ENCODE measurements at regions not wholly inside any gene's neighbourhood (a gene's known extent, or its start where the extent isn't known, plus 50 kb on each side); places are given as distances from the start of the nearest gene placed in this dataset.
"Not testable (repeated sequence)": the region's sequence is repeated elsewhere in the genome, so short reads cannot be mapped to it uniquely, and the experiment has no call there.

- no peak for DNase-seq
These were observed 197.1 kb downstream of the CTTN start for GRCh38 chr11:70595452-70595851.

GRCh38 chr11:70596091-70596490 lies 197.8 kb downstream of the CTTN start:
- no peak for DNase-seq

GRCh38 chr11:70597006-70597555 lies 198.8 kb downstream of the CTTN start:
- no peak for DNase-seq

- no peak for DNase-seq
These were observed 199.7 kb downstream of the CTTN start for GRCh38 chr11:70597751-70598625.

- not testable (repeated sequence) for DNase-seq
These were observed 202.6 kb downstream of the CTTN start for GRCh38 chr11:70600911-70601415.

- DNase-seq: no peak
These were observed 203.7 kb downstream of the CTTN start for GRCh38 chr11:70601861-70602538.

- no peak for DNase-seq
These were observed 204.9 kb downstream of the CTTN start for GRCh38 chr11:70603114-70603755.

GRCh38 chr11:70603756-70604211 lies 205.5 kb downstream of the CTTN start:
- peak; percentile 49 for DNase-seq

GRCh38 chr11:70604221-70604620 lies 205.9 kb downstream of the CTTN start:
- no peak for DNase-seq

GRCh38 chr11:70604630-70605467 lies 206.5 kb downstream of the CTTN start:
- DNase-seq: no peak

- DNase-seq: no peak
These were observed 207.1 kb downstream of the CTTN start for GRCh38 chr11:70605468-70605815.

GRCh38 chr11:70605846-70606245 lies 207.5 kb downstream of the CTTN start:
- DNase-seq: no peak

GRCh38 chr11:70606248-70606950 lies 208.1 kb downstream of the CTTN start:
- DNase-seq: no peak

- DNase-seq: no peak
These were observed 208.6 kb downstream of the CTTN start for GRCh38 chr11:70606951-70607330.

GRCh38 chr11:70607561-70607960 lies 209.2 kb downstream of the CTTN start:
- DNase-seq: no peak

GRCh38 chr11:70608568-70609470 lies 210.5 kb downstream of the CTTN start:
- no peak for DNase-seq

GRCh38 chr11:70610566-70611565 lies 212.5 kb downstream of the CTTN start:
- DNase-seq: no peak

GRCh38 chr11:70611821-70612220 lies 213.5 kb downstream of the CTTN start:
- no peak for DNase-seq

GRCh38 chr11:70612459-70613141 lies 214.3 kb downstream of the CTTN start:
- no peak for DNase-seq

Data from NCI-H1048 (cell line).